Esophagus muscularis mucosa (tissue), 4 donors: ENCODE measurements at regions not wholly inside any gene's neighbourhood (a gene's known extent, or its start where the extent isn't known, plus 50 kb on each side); places are given as distances from the start of the nearest gene placed in this dataset.

Experiments used
- DNase-seq: peaks from one replicate; pipeline ENCODE4 v3.0.0-alpha.2; 2017; ENCODE audit errors: extremely low spot score
- H3K27ac ChIP-seq, 4 donors: fragments of 200-600 bp; sonication (generic); replicated peaks in 1 of 4; 1 replicate in 3 of 4; 2 replicates in 1 of 4; pipeline ENCODE4 v1.5.1; 2016 to 2019; ENCODE audit warnings: mild to moderate bottlenecking in 1 of 4
- H3K27me3 ChIP-seq, 4 donors: fragments of 200-600 bp; sonication (generic); one replicate each; pipeline versions ENCODE4 v1.5.1 to v1.6.0; 2016 to 2019
- H3K36me3 ChIP-seq, 4 donors: fragments of 200-600 bp; sonication (generic); one replicate each; pipeline ENCODE4 v1.5.1; 2016 to 2019
- H3K4me1 ChIP-seq, 4 donors: fragments of 200-600 bp; sonication (generic); one replicate each; pipeline ENCODE4 v1.5.1; 2016 to 2019
- H3K4me3 ChIP-seq, 4 donors: fragments of 200-600 bp; sonication (generic); 1 replicate in 2 of 4; 2 replicates in 2 of 4; pipeline ENCODE4 v1.5.1; 2016 to 2019; ENCODE audit warnings: mild to moderate bottlenecking in 4 of 4, moderate library complexity in 1 of 4
- H3K9me3 ChIP-seq, 4 donors: fragments of 200-600 bp; sonication (generic); 1 replicate in 3 of 4; 2 replicates in 1 of 4; pipeline ENCODE4 v1.5.1; 2016 to 2019
- CTCF ChIP-seq, 3 experiments: fragments of 200-600 bp in 2 of 3; fragments of 450-650 bp in 1 of 3; sonication (generic) in 2 of 3; IDR thresholded peaks; one replicate each; pipeline ENCODE4 v1.5.1; 2017 to 2019; ENCODE audit warnings: antibody characterized with exemption in 3 of 3, mild to moderate bottlenecking in 2 of 3, moderate library complexity in 1 of 3
- EP300 ChIP-seq: sonication (generic); formaldehyde crosslinking; IDR thresholded peaks from one replicate; pipeline ENCODE4 v1.6.1; 2017; ENCODE audit warnings: antibody characterized with exemption
- POLR2A ChIP-seq: fragments of 450-650 bp; IDR thresholded peaks from one replicate; pipeline ENCODE4 v1.6.1; 2017; ENCODE audit warnings: antibody characterized with exemption, moderate library complexity, mild to moderate bottlenecking, low read depth
- POLR2AphosphoS5 ChIP-seq, 2 donors: sonication (generic); formaldehyde crosslinking; IDR thresholded peaks; one replicate each; pipeline ENCODE4 v1.6.1; 2017; ENCODE audit warnings: antibody characterized with exemption in 2 of 2
- WGBS: methylation state at CpG from one replicate; pipeline ENCODE4 v1.1.5; 2018; 5-methylcytosine and 5-hydroxymethylcytosine counted together
- intact Hi-C: fragments of 100-400 bp; cut with DNase I; formaldehyde crosslinking; loops from one replicate; pipeline ENCODE4 v1.15.1; 2023

- Histone ChIP-seq H3K36me3 (no peaks in the 10 kb centered on the region), H3K27ac (no peak overlapping the region), H3K4me1 (no peaks in the 10 kb centered on the region), H3K4me3 (no peak overlapping the region), H3K9me3 (no peaks in the 10 kb centered on the region), H3K27me3 (no peaks in the 10 kb centered on the region)
- 62% methylated on average over 4 of the region's 4 CpGs for WGBS
- intact Hi-C loops, result no loop called here
- DNase-seq, result no peak
- TF ChIP-seq POLR2AphosphoS5 (IDR thresholded peaks at IDR 0.05) (no peak), CTCF (IDR thresholded peaks at IDR 0.05) (no peak), POLR2A (no peak), EP300 (no peak)
Observed at GRCh38 chr6:68013780-68014515, 621.1 kb upstream of the ADGRB3 start.

GRCh38 chr6:68012822-68013221 lies 622.3 kb upstream of the ADGRB3 start:
- TF ChIP-seq EP300 (no peak), CTCF (IDR thresholded peaks at IDR 0.05) (no peak), POLR2AphosphoS5 (IDR thresholded peaks at IDR 0.05) (no peak), POLR2A (no peak)
- Histone ChIP-seq H3K27me3 (no peaks in the 10 kb centered on the region), H3K4me3 (no peak overlapping the region), H3K36me3 (no peaks in the 10 kb centered on the region), H3K4me1 (no peaks in the 10 kb centered on the region), H3K27ac (no peak overlapping the region), H3K9me3 (no peaks in the 10 kb centered on the region)
- intact Hi-C loops, result no loop called here
- 79% methylated on average over 1 of the region's 1 CpG for WGBS
- no peak for DNase-seq

- intact Hi-C loops, result no loop called here
- H3K36me3 ChIP-seq, result no peaks in the 10 kb centered on the region
- no peak overlapping the region for H3K4me3 ChIP-seq
- no peak for DNase-seq
- H3K4me1 ChIP-seq, result no peaks in the 10 kb centered on the region
- WGBS, result 77% methylated on average over 4 of the region's 4 CpGs
- H3K27me3 ChIP-seq, result no peaks in the 10 kb centered on the region
- TF ChIP-seq POLR2AphosphoS5 (IDR thresholded peaks at IDR 0.05), result no peak
- no peak for TF ChIP-seq EP300
- TF ChIP-seq CTCF (IDR thresholded peaks at IDR 0.05), result no peak
- no peak for TF ChIP-seq POLR2A
- H3K9me3 ChIP-seq, result no peaks in the 10 kb centered on the region
- no peak overlapping the region for H3K27ac ChIP-seq
Observed at GRCh38 chr6:68010936-68011335, 624.1 kb upstream of the ADGRB3 start.

- no peak for DNase-seq
- H3K27me3 ChIP-seq, result no peaks in the 10 kb centered on the region
- TF ChIP-seq POLR2A (no peak), CTCF (IDR thresholded peaks at IDR 0.05) (no peak), POLR2AphosphoS5 (IDR thresholded peaks at IDR 0.05) (no peak), EP300 (no peak)
- H3K36me3 ChIP-seq, result no peaks in the 10 kb centered on the region
- no peaks in the 10 kb centered on the region for H3K4me1 ChIP-seq
- no peak overlapping the region for H3K27ac ChIP-seq
- WGBS, result 55% methylated on average over 2 of the region's 2 CpGs
- no peak overlapping the region for H3K4me3 ChIP-seq
- H3K9me3 ChIP-seq, result no peaks in the 10 kb centered on the region
- intact Hi-C loops, result no loop called here
Observed at GRCh38 chr6:68008445-68008844, 626.6 kb upstream of the ADGRB3 start.

- Histone ChIP-seq H3K9me3 (no peaks in the 10 kb centered on the region), H3K27me3 (no peaks in the 10 kb centered on the region), H3K4me3 (no peak overlapping the region), H3K36me3 (no peaks in the 10 kb centered on the region), H3K4me1 (no peaks in the 10 kb centered on the region), H3K27ac (no peak overlapping the region)
- TF ChIP-seq POLR2A (no peak), POLR2AphosphoS5 (IDR thresholded peaks at IDR 0.05) (no peak), EP300 (no peak), CTCF (IDR thresholded peaks at IDR 0.05) (no peak)
- intact Hi-C loops, result no loop called here
- DNase-seq, result no peak
Observed at GRCh38 chr6:68007717-68008116, 627.4 kb upstream of the ADGRB3 start.
